Mesenchymal stem cell (in vitro differentiated cells and primary cell): ENCODE measurements at regions not wholly inside any gene's neighbourhood (a gene's known extent, or its start where the extent isn't known, plus 50 kb on each side); places are given as distances from the start of the nearest gene placed in this dataset.

ENCODE experiments used
- DNase-seq: peaks from one replicate; pipeline ENCODE4 v3.0.0-alpha.2; 2013
- H2AFZ ChIP-seq: one replicate; pipeline ENCODE4 v1.6.1; 2013; ENCODE audit warnings: low read depth, mild to moderate bottlenecking, control low read depth, inconsistent platforms, low read length, moderate library complexity
- H2AK5ac ChIP-seq: 2 replicates; pipeline ENCODE4 v1.6.1; 2013; ENCODE audit warnings: low read length, moderate library complexity, mild to moderate bottlenecking, inconsistent platforms; ENCODE audit not compliant: severe bottlenecking
- H2BK120ac ChIP-seq: one replicate; pipeline ENCODE4 v1.6.1; 2013; ENCODE audit warnings: low read depth, mild to moderate bottlenecking, inconsistent platforms, low read length, moderate library complexity
- H2BK12ac ChIP-seq, 2 experiments: one replicate each; pipeline ENCODE4 v1.6.1; 2013; ENCODE audit warnings: inconsistent platforms in 2 of 2, low read length in 2 of 2, mild to moderate bottlenecking in 2 of 2, moderate library complexity in 2 of 2, control low read depth in 1 of 2
- H2BK15ac ChIP-seq: one replicate; pipeline ENCODE4 v1.6.1; 2013; ENCODE audit warnings: mild to moderate bottlenecking, low read depth, inconsistent platforms; ENCODE audit not compliant: poor library complexity, severe bottlenecking
- H2BK5ac ChIP-seq: 2 replicates; pipeline ENCODE4 v1.6.1; 2013; ENCODE audit warnings: low read depth, mild to moderate bottlenecking, low read length, control low read depth, inconsistent platforms; ENCODE audit not compliant: poor library complexity, severe bottlenecking
- H3K14ac ChIP-seq, 2 experiments: one replicate each; pipeline ENCODE4 v1.6.1; 2013; ENCODE audit warnings: inconsistent platforms in 2 of 2, low read length in 2 of 2, control low read depth in 1 of 2, mild to moderate bottlenecking in 1 of 2, moderate library complexity in 1 of 2
- H3K18ac ChIP-seq, 2 experiments: one replicate each; pipeline ENCODE4 v1.6.1; 2013; ENCODE audit warnings: inconsistent platforms in 2 of 2, low read length in 2 of 2, control low read depth in 1 of 2, low read depth in 1 of 2, mild to moderate bottlenecking in 1 of 2
- H3K23ac ChIP-seq, 2 experiments: one replicate each; pipeline ENCODE4 v1.6.1; 2013; ENCODE audit warnings: inconsistent platforms in 2 of 2, low read length in 2 of 2, mild to moderate bottlenecking in 2 of 2, moderate library complexity in 2 of 2, control low read depth in 1 of 2
- H3K27ac ChIP-seq: 2 replicates; pipeline ENCODE4 v1.5.1; 2013; ENCODE audit warnings: mild to moderate bottlenecking, moderate library complexity, low read length, control low read depth, inconsistent platforms; ENCODE audit not compliant: poor library complexity, severe bottlenecking
- H3K27me3 ChIP-seq, 2 experiments: 2 replicates each; pipeline versions ENCODE4 v1.6.1 to v1.7.0; 2013; ENCODE audit warnings: low read length in 2 of 2, mild to moderate bottlenecking in 2 of 2, moderate library complexity in 2 of 2, control low read depth in 1 of 2, inconsistent platforms in 1 of 2; ENCODE audit not compliant: control insufficient read depth in 1 of 2, insufficient read depth in 1 of 2
- H3K36me3 ChIP-seq, 2 experiments: 2 replicates each; pipeline versions ENCODE4 v1.6.1 to v1.7.0; 2013; ENCODE audit warnings: low read length in 2 of 2, control low read depth in 1 of 2, inconsistent platforms in 1 of 2, low read depth in 1 of 2, mild to moderate bottlenecking in 1 of 2; ENCODE audit not compliant: insufficient read depth in 2 of 2, control insufficient read depth in 1 of 2
- H3K4ac ChIP-seq, 2 experiments: one replicate each; pipeline ENCODE4 v1.6.1; 2013; ENCODE audit warnings: inconsistent platforms in 2 of 2, low read length in 2 of 2, mild to moderate bottlenecking in 2 of 2, moderate library complexity in 2 of 2, control low read depth in 1 of 2, low read depth in 1 of 2
- H3K4me1 ChIP-seq: 2 replicates; pipeline ENCODE4 v1.6.1; 2013; ENCODE audit warnings: low read depth, low read length, control low read depth; ENCODE audit not compliant: control insufficient read depth, insufficient read depth
- H3K4me2 ChIP-seq: 2 replicates; pipeline ENCODE4 v1.6.1; 2013; ENCODE audit warnings: low read length, mild to moderate bottlenecking, inconsistent platforms; ENCODE audit not compliant: poor library complexity, severe bottlenecking
- H3K4me3 ChIP-seq, 2 experiments: 2 replicates each; pipeline versions ENCODE4 v1.5.1 to v1.7.0; 2013; ENCODE audit warnings: low read length in 2 of 2, mild to moderate bottlenecking in 2 of 2, control low read depth in 1 of 2, low read depth in 1 of 2; ENCODE audit not compliant: insufficient read depth in 1 of 2
- H3K79me1 ChIP-seq: replicated peaks from 2 replicates; pipeline ENCODE4 v1.6.1; 2013; ENCODE audit warnings: mild to moderate bottlenecking, control low read depth, low read length, inconsistent platforms; ENCODE audit not compliant: poor library complexity, severe bottlenecking
- H3K9ac ChIP-seq: 2 replicates; pipeline ENCODE4 v1.7.0; 2013; ENCODE audit warnings: mild to moderate bottlenecking, low read length, moderate library complexity
- H3K9me3 ChIP-seq: 2 replicates; pipeline ENCODE4 v1.7.0; 2013; ENCODE audit warnings: mild to moderate bottlenecking, low read length; ENCODE audit not compliant: control insufficient read depth
- H4K8ac ChIP-seq: one replicate; pipeline ENCODE4 v1.6.1; 2013; ENCODE audit warnings: inconsistent platforms, mild to moderate bottlenecking, low read length, moderate library complexity
- H4K91ac ChIP-seq: one replicate; pipeline ENCODE4 v1.6.1; 2013; ENCODE audit warnings: mild to moderate bottlenecking, low read length, inconsistent platforms
- WGBS: methylation state at CpG from one replicate; pipeline ENCODE4 v1.1.7; 2013; ENCODE audit warnings: mixed read lengths; 5-methylcytosine and 5-hydroxymethylcytosine counted together

DNA sequence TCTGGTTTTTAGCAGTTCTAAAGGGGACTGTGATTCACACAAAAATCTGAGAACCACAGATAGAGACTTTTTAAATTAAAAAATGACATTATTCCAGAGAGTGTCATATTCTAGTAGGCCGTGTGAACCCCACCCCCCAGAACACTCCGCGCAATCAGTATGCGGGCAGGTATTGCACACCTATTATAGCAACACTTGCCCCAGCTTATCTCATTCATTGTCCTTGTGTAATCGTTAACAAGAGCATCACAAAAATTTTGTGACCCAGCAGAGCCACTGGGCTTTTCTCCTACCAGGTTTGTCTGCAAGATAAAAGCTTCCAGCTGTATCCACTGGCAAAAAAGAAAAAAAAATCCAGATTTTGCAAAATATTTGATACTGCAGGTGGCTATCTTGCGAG lies 394.1 kb upstream of the SMIM31 start:
- no peak overlapping the region for H3K23ac ChIP-seq
- no peak overlapping the region for H3K4me2 ChIP-seq
- H4K91ac ChIP-seq: no peak overlapping the region
- H3K36me3 ChIP-seq: no peaks in the 10 kb centered on the region
- H3K4me3 ChIP-seq: no peak overlapping the region
- H3K27ac ChIP-seq: no peak overlapping the region
- no peak overlapping the region for H3K4ac ChIP-seq
- H2BK15ac ChIP-seq: no peak overlapping the region
- no peak overlapping the region for H2BK120ac ChIP-seq
- H3K9ac ChIP-seq: no peak overlapping the region
- no peaks in the 10 kb centered on the region for H3K27me3 ChIP-seq
- no peak overlapping the region for H3K14ac ChIP-seq
- H3K9me3 ChIP-seq: no peaks in the 10 kb centered on the region
- no peaks in the 10 kb centered on the region for H3K4me1 ChIP-seq
- H4K8ac ChIP-seq: no peak overlapping the region
- WGBS: 80% methylated on average over 6 of the region's 6 CpGs
- no peak overlapping the region for H2BK12ac ChIP-seq
- H3K18ac ChIP-seq: no peak overlapping the region
- DNase-seq: no peak
- H3K79me1 ChIP-seq: peaks cover 1% of the 10 kb centered on the region
- no peak overlapping the region for H2AFZ ChIP-seq
- H2BK5ac ChIP-seq: no peak overlapping the region
- no peak overlapping the region for H2AK5ac ChIP-seq

DNA sequence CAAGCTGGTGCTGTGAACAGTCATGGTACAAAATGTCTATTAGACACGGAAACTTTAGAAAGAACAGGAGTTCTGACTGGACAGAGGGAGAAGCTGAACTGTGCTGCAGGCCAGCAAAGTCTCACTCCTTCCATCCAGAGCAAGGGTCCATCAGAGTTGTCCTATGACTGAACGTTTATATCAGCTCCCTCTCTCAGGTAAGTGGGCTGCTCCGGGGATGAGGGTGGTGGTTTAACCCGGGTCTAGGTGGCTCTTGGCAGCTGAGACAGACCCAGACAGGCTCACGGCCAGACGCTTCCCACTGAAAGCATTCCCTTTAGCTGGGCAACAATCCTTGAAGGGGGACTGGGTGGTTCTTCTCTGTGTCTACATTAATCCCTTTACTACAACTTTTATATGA lies 385.0 kb upstream of the SMIM31 start:
- no peaks in the 10 kb centered on the region for H3K27me3 ChIP-seq
- H4K91ac ChIP-seq: no peak overlapping the region
- no peak overlapping the region for H3K27ac ChIP-seq

DNA sequence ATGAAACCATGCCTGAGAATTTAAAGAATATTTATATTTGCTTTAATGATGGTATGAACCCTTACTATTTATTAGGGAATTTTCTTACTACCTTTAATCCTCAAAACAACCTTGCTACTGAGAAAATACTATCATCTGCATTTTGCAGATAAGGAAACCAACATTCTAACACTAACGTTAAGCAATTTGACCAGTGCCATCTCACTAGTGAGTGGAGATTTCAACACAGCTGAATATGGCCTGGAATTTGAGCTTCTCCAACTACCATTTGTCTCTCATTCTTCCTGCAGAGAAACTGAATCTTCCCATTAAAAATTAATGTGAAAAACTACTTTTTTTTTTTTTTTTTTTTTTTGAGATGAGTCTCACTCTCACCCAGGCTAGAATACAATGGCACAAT lies 380.9 kb upstream of the SMIM31 start:
- Histone ChIP-seq H3K79me1 (peaks cover 5% of the 10 kb centered on the region), H3K23ac (no peak overlapping the region), H2AFZ (no peak overlapping the region), H3K4me1 (no peaks in the 10 kb centered on the region), H3K4ac (no peak overlapping the region), H3K27ac (no peak overlapping the region), H2BK5ac (no peak overlapping the region), H2BK120ac (no peak overlapping the region), H3K36me3 (peaks cover 0 to 3% of the 10 kb centered on the region in 2 experiments), H3K14ac (no peak overlapping the region), H3K9ac (no peak overlapping the region), H4K8ac (no peak overlapping the region), H2BK12ac (no peak overlapping the region), H3K9me3 (no peaks in the 10 kb centered on the region), H2AK5ac (no peak overlapping the region), H3K4me2 (no peak overlapping the region), H2BK15ac (no peak overlapping the region), H4K91ac (no peak overlapping the region), H3K4me3 (no peak overlapping the region), H3K18ac (no peak overlapping the region), H3K27me3 (no peaks in the 10 kb centered on the region)
- no peak for DNase-seq
- WGBS: 95% methylated on average over 1 of the region's 1 CpG

More for the DNA sequence above, 385.0 kb upstream of the SMIM31 start:
- H3K4me3 ChIP-seq: no peak overlapping the region
- no peak overlapping the region for H3K9ac ChIP-seq
- H3K9me3 ChIP-seq: no peaks in the 10 kb centered on the region
- no peak overlapping the region for H3K23ac ChIP-seq
- H4K8ac ChIP-seq: no peak overlapping the region
- no peak overlapping the region for H2BK12ac ChIP-seq
- WGBS: 66% methylated on average over 4 of the region's 6 CpGs
- no peak overlapping the region for H3K4ac ChIP-seq
- no peak overlapping the region for H2BK5ac ChIP-seq
- H3K4me2 ChIP-seq: no peak overlapping the region
- no peaks in the 10 kb centered on the region for H3K4me1 ChIP-seq
- no peak overlapping the region for H2AK5ac ChIP-seq
- peaks cover 5% of the 10 kb centered on the region for H3K79me1 ChIP-seq
- H3K36me3 ChIP-seq: peaks cover 0 to 3% of the 10 kb centered on the region in 2 experiments
- no peak overlapping the region for H3K18ac ChIP-seq
- no peak overlapping the region for H3K14ac ChIP-seq
- no peak for DNase-seq
- H2AFZ ChIP-seq: no peak overlapping the region
- H2BK120ac ChIP-seq: no peak overlapping the region
- H2BK15ac ChIP-seq: no peak overlapping the region

DNA sequence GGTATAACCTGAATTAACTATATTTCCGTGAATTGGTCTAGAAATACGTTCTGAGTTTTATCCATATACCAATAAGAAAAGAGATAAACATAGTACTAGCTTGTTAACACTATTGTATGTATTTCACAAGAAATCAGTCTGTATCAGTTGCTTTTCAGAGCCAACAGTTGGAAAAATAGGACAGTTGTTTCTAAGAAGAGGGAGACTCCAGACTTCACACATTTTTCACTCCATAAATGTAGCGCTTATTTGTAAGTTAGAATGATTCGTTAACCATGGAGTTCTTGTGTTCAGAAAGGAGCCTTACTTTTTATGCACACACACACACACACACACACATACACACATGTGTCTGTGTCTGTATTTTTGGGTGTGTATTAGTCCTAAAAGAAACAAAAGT lies 376.7 kb upstream of the SMIM31 start:
- no CpG with 5 or more reads among the region's 4 CpGs for WGBS

More for the DNA sequence above, 376.7 kb upstream of the SMIM31 start:
- Histone ChIP-seq H2AK5ac (no peak overlapping the region), H3K9me3 (no peaks in the 10 kb centered on the region), H3K4me2 (no peak overlapping the region), H3K27me3 (peaks cover 0 to 9% of the 10 kb centered on the region in 2 experiments), H3K36me3 (no peaks in the 10 kb centered on the region), H3K4ac (no peak overlapping the region), H3K79me1 (no peaks in the 10 kb centered on the region), H3K4me3 (no peak overlapping the region), H2BK120ac (no peak overlapping the region), H4K91ac (no peak overlapping the region), H4K8ac (no peak overlapping the region), H2BK15ac (no peak overlapping the region), H2AFZ (no peak overlapping the region), H3K18ac (no peak overlapping the region), H3K14ac (no peak overlapping the region), H3K9ac (no peak overlapping the region), H3K27ac (no peak overlapping the region), H2BK5ac (no peak overlapping the region), H2BK12ac (no peak overlapping the region), H3K23ac (no peak overlapping the region), H3K4me1 (no peaks in the 10 kb centered on the region)
- DNase-seq: no peak
